ENCODE measurements at regions not wholly inside any gene's neighbourhood (a gene's known extent, or its start where the extent isn't known, plus 50 kb on each side); places are given as distances from the start of the nearest gene placed in this dataset.

GRCh38 chr18:11251891-11252270, 102.5 kb upstream of the PIEZO2 start:
- H3K9me3 Mint-ChIP-seq: peaks cover 5% of the 10 kb centered on the region
- no peak overlapping the region for H3K4me3 Mint-ChIP-seq (ENCODE audit: low read depth)
- no peaks in the 10 kb centered on the region for H3K27me3 Mint-ChIP-seq (ENCODE audit: low read depth)
- DNase-seq (ENCODE audit: low spot score): no peak
- no peak overlapping the region for H3K27ac Mint-ChIP-seq
- H3K36me3 Mint-ChIP-seq (ENCODE audit: low read depth): no peaks in the 10 kb centered on the region
- no peaks in the 10 kb centered on the region for H3K4me1 Mint-ChIP-seq (ENCODE audit: low read depth)
- intact Hi-C loops (cut with micrococcal nuclease): no loop called here

GRCh38 chr18:11251229-11251890, 102.0 kb upstream of the PIEZO2 start:
- peaks cover 5% of the 10 kb centered on the region for H3K9me3 Mint-ChIP-seq
- H3K36me3 Mint-ChIP-seq (ENCODE audit: low read depth): no peaks in the 10 kb centered on the region
- H3K4me3 Mint-ChIP-seq (ENCODE audit: low read depth): no peak overlapping the region
- H3K4me1 Mint-ChIP-seq (ENCODE audit: low read depth): no peaks in the 10 kb centered on the region
- DNase-seq (ENCODE audit: low spot score): no peak
- intact Hi-C loops (cut with micrococcal nuclease): no loop called here
- H3K27me3 Mint-ChIP-seq (ENCODE audit: low read depth): no peaks in the 10 kb centered on the region
- no peak overlapping the region for H3K27ac Mint-ChIP-seq

- no peak for DNase-seq (ENCODE audit: low spot score)
- no peaks in the 10 kb centered on the region for H3K4me1 Mint-ChIP-seq (ENCODE audit: low read depth)
- no peaks in the 10 kb centered on the region for H3K36me3 Mint-ChIP-seq (ENCODE audit: low read depth)
- H3K27ac Mint-ChIP-seq: no peak overlapping the region
- intact Hi-C loops (cut with micrococcal nuclease): no loop called here
- H3K4me3 Mint-ChIP-seq (ENCODE audit: low read depth): no peak overlapping the region
- no peaks in the 10 kb centered on the region for H3K27me3 Mint-ChIP-seq (ENCODE audit: low read depth)
- H3K9me3 Mint-ChIP-seq: peaks cover 5% of the 10 kb centered on the region
These were observed 100.0 kb upstream of the PIEZO2 start for GRCh38 chr18:11249391-11249790.

GRCh38 chr18:11247381-11247970, 98.1 kb upstream of the PIEZO2 start:
- no peak overlapping the region for H3K4me3 Mint-ChIP-seq (ENCODE audit: low read depth)
- intact Hi-C loops (cut with micrococcal nuclease): no loop called here
- H3K4me1 Mint-ChIP-seq (ENCODE audit: low read depth): no peaks in the 10 kb centered on the region
- H3K9me3 Mint-ChIP-seq: peaks cover 5% of the 10 kb centered on the region
- H3K27me3 Mint-ChIP-seq (ENCODE audit: low read depth): no peaks in the 10 kb centered on the region
- no peaks in the 10 kb centered on the region for H3K36me3 Mint-ChIP-seq (ENCODE audit: low read depth)
- no peak overlapping the region for H3K27ac Mint-ChIP-seq
- DNase-seq (ENCODE audit: low spot score): no peak

- H3K27ac Mint-ChIP-seq: no peak overlapping the region
- no peaks in the 10 kb centered on the region for H3K9me3 Mint-ChIP-seq
- no peaks in the 10 kb centered on the region for H3K27me3 Mint-ChIP-seq (ENCODE audit: low read depth)
- intact Hi-C loops (cut with micrococcal nuclease): no loop called here
- no peaks in the 10 kb centered on the region for H3K36me3 Mint-ChIP-seq (ENCODE audit: low read depth)
- H3K4me1 Mint-ChIP-seq (ENCODE audit: low read depth): no peaks in the 10 kb centered on the region
- no peak for DNase-seq (ENCODE audit: low spot score)
- H3K4me3 Mint-ChIP-seq (ENCODE audit: low read depth): no peak overlapping the region
These were observed 97.3 kb upstream of the PIEZO2 start for GRCh38 chr18:11246495-11247300.

GRCh38 chr18:11245879-11246278, 96.5 kb upstream of the PIEZO2 start:
- Mint-ChIP-seq H3K27me3 (ENCODE audit: low read depth) (no peaks in the 10 kb centered on the region), H3K36me3 (ENCODE audit: low read depth) (no peaks in the 10 kb centered on the region), H3K4me1 (ENCODE audit: low read depth) (no peaks in the 10 kb centered on the region), H3K4me3 (ENCODE audit: low read depth) (no peak overlapping the region), H3K27ac (no peak overlapping the region), H3K9me3 (no peaks in the 10 kb centered on the region)
- DNase-seq (ENCODE audit: low spot score): no peak
- intact Hi-C loops (cut with micrococcal nuclease): no loop called here

GRCh38 chr18:11237484-11237883, 88.1 kb upstream of the PIEZO2 start:
- H3K9me3 Mint-ChIP-seq: no peaks in the 10 kb centered on the region
- H3K27ac Mint-ChIP-seq: no peak overlapping the region

GRCh38 chr18:11237066-11237465, 87.7 kb upstream of the PIEZO2 start:
- H3K4me3 Mint-ChIP-seq (ENCODE audit: low read depth): no peak overlapping the region
- H3K27me3 Mint-ChIP-seq (ENCODE audit: low read depth): no peaks in the 10 kb centered on the region

More at GRCh38 chr18:11237484-11237883, 88.1 kb upstream of the PIEZO2 start:
- Mint-ChIP-seq H3K36me3 (ENCODE audit: low read depth) (no peaks in the 10 kb centered on the region), H3K4me3 (ENCODE audit: low read depth) (no peak overlapping the region), H3K27me3 (ENCODE audit: low read depth) (no peaks in the 10 kb centered on the region), H3K4me1 (ENCODE audit: low read depth) (no peaks in the 10 kb centered on the region)
- intact Hi-C loops (cut with micrococcal nuclease): no loop called here
- DNase-seq (ENCODE audit: low spot score): no peak

GRCh38 chr18:11224153-11224552, 74.8 kb upstream of the PIEZO2 start:
- no peaks in the 10 kb centered on the region for H3K4me1 Mint-ChIP-seq (ENCODE audit: low read depth)
- no peaks in the 10 kb centered on the region for H3K36me3 Mint-ChIP-seq (ENCODE audit: low read depth)
- H3K4me3 Mint-ChIP-seq (ENCODE audit: low read depth): no peak overlapping the region
- H3K9me3 Mint-ChIP-seq: no peaks in the 10 kb centered on the region
- no peaks in the 10 kb centered on the region for H3K27me3 Mint-ChIP-seq (ENCODE audit: low read depth)
- DNase-seq (ENCODE audit: low spot score): no peak
- intact Hi-C loops (cut with micrococcal nuclease): no loop called here
- no peak overlapping the region for H3K27ac Mint-ChIP-seq

More at GRCh38 chr18:11237066-11237465, 87.7 kb upstream of the PIEZO2 start:
- Mint-ChIP-seq H3K36me3 (ENCODE audit: low read depth) (no peaks in the 10 kb centered on the region), H3K4me1 (ENCODE audit: low read depth) (no peaks in the 10 kb centered on the region), H3K27ac (no peak overlapping the region), H3K9me3 (no peaks in the 10 kb centered on the region)
- intact Hi-C loops (cut with micrococcal nuclease): no loop called here
- no peak for DNase-seq (ENCODE audit: low spot score)

- Mint-ChIP-seq H3K4me1 (ENCODE audit: low read depth) (no peaks in the 10 kb centered on the region), H3K9me3 (no peaks in the 10 kb centered on the region), H3K27ac (no peak overlapping the region), H3K27me3 (ENCODE audit: low read depth) (no peaks in the 10 kb centered on the region), H3K4me3 (ENCODE audit: low read depth) (no peak overlapping the region), H3K36me3 (ENCODE audit: low read depth) (no peaks in the 10 kb centered on the region)
- DNase-seq (ENCODE audit: low spot score): no peak
- intact Hi-C loops (cut with micrococcal nuclease): no loop called here
These were observed 70.2 kb upstream of the PIEZO2 start for GRCh38 chr18:11219571-11219970.

- Mint-ChIP-seq H3K4me1 (ENCODE audit: low read depth) (no peaks in the 10 kb centered on the region), H3K27ac (no peak overlapping the region), H3K27me3 (ENCODE audit: low read depth) (no peaks in the 10 kb centered on the region), H3K4me3 (ENCODE audit: low read depth) (no peak overlapping the region), H3K9me3 (no peaks in the 10 kb centered on the region), H3K36me3 (ENCODE audit: low read depth) (no peaks in the 10 kb centered on the region)
- DNase-seq (ENCODE audit: low spot score): no peak
- intact Hi-C loops (cut with micrococcal nuclease): no loop called here
These were observed 65.8 kb upstream of the PIEZO2 start for GRCh38 chr18:11215216-11215615.

- Mint-ChIP-seq H3K4me3 (ENCODE audit: low read depth) (no peak overlapping the region), H3K27me3 (ENCODE audit: low read depth) (no peaks in the 10 kb centered on the region), H3K27ac (no peak overlapping the region), H3K36me3 (ENCODE audit: low read depth) (no peaks in the 10 kb centered on the region), H3K9me3 (no peaks in the 10 kb centered on the region), H3K4me1 (ENCODE audit: low read depth) (no peaks in the 10 kb centered on the region)
- DNase-seq (ENCODE audit: low spot score): no peak
- intact Hi-C loops (cut with micrococcal nuclease): no loop called here
These were observed 54.7 kb upstream of the PIEZO2 start for GRCh38 chr18:11204020-11204419.

- Mint-ChIP-seq H3K27ac (no peak overlapping the region), H3K4me3 (ENCODE audit: low read depth) (no peak overlapping the region), H3K9me3 (no peaks in the 10 kb centered on the region), H3K27me3 (ENCODE audit: low read depth) (no peaks in the 10 kb centered on the region), H3K36me3 (ENCODE audit: low read depth) (no peaks in the 10 kb centered on the region), H3K4me1 (ENCODE audit: low read depth) (no peaks in the 10 kb centered on the region)
- intact Hi-C loops (cut with micrococcal nuclease): no loop called here
- DNase-seq (ENCODE audit: low spot score): no peak
These were observed 50.1 kb upstream of the PIEZO2 start for GRCh38 chr18:11199477-11199876.

Data from activated T-helper 2 cell treated with anti-CD3 and anti-CD28 coated beads, Interferon-gamma antibody, Interleukin-2, Interleukin-4, amounts not matched to agents 10 μg/mL and 5 μg/mL and 100 μg/mL, durations not matched to agents 14 hours and 24 hours and 36 hours (primary cell).